ENCODE measurements at regions not wholly inside any gene's neighbourhood (a gene's known extent, or its start where the extent isn't known, plus 50 kb on each side); places are given as distances from the start of the nearest gene placed in this dataset.

- no peak for DNase-seq
Observed at GRCh38 chr17:34414339-34414738, 51.3 kb upstream of the CCL1 start.

- DNase-seq = no peak
Observed at GRCh38 chr17:34413443-34414119, 50.5 kb upstream of the CCL1 start.

- DNase-seq = peak; percentile 29
Observed at GRCh38 chr17:34412965-34413441, 50.0 kb upstream of the CCL1 start.
